Muscle layer of colon (tissue), 2 donors: ENCODE measurements at regions not wholly inside any gene's neighbourhood (a gene's known extent, or its start where the extent isn't known, plus 50 kb on each side); places are given as distances from the start of the nearest gene placed in this dataset.

ENCODE experiments used
- H3K27ac ChIP-seq: one replicate; pipeline ENCODE4 v1.7.0; 2013; ENCODE audit warnings: low read depth, mild to moderate bottlenecking, low read length, moderate library complexity
- H3K27me3 ChIP-seq, 2 donors: one replicate each; pipeline ENCODE4 v1.7.0; 2013; ENCODE audit warnings: low read length in 2 of 2, mild to moderate bottlenecking in 2 of 2; ENCODE audit not compliant: insufficient read depth in 2 of 2, control insufficient read depth in 1 of 2
- H3K36me3 ChIP-seq: one replicate; pipeline ENCODE4 v1.7.0; 2013; ENCODE audit warnings: mild to moderate bottlenecking, low read length; ENCODE audit not compliant: insufficient read depth
- H3K4me1 ChIP-seq: one replicate; pipeline ENCODE4 v1.7.0; 2013; ENCODE audit warnings: mild to moderate bottlenecking, low read length; ENCODE audit not compliant: insufficient read depth
- H3K4me3 ChIP-seq, 2 donors: one replicate each; pipeline ENCODE4 v1.7.0; 2013; ENCODE audit warnings: low read length in 2 of 2, low read depth in 1 of 2, mild to moderate bottlenecking in 1 of 2, moderate library complexity in 1 of 2
- H3K9ac ChIP-seq: one replicate; pipeline ENCODE4 v1.7.0; 2013; ENCODE audit warnings: low read length
- H3K9me3 ChIP-seq: one replicate; pipeline ENCODE4 v1.7.0; 2013; ENCODE audit warnings: mild to moderate bottlenecking, low read length
- donor health status: abdominal sarcoma.
- donor health status: Adenocarcinoma of cecum.

DNA sequence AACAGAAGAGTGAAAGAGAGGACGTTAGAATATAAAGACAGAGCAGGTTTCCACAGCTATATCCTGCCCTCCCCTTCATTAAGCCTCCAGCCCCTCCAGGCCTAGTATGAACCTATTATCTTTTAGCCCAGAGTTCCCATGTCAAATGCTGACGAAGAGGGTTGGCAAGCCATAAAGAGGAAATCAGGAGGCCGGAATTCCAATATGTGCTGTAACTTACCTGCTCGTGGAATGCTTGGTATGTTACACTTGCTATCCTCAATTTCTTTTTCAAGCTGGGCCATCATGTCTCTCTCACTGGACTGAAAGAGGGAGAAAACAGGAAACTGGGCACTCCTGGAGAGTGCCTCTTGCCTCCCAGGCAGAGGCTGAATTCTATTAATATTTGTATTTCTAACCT lies 264.1 kb downstream of the TRIB2 start:
- Histone ChIP-seq H3K27me3 (no peaks in the 10 kb centered on the region), H3K4me1 (no peaks in the 10 kb centered on the region), H3K9me3 (no peaks in the 10 kb centered on the region), H3K9ac (no peak overlapping the region), H3K4me3 (no peak overlapping the region), H3K27ac (no peak overlapping the region), H3K36me3 (no peaks in the 10 kb centered on the region)

GRCh38 chr2:12982149-12982584 lies 265.4 kb downstream of the TRIB2 start:
- no peak overlapping the region for H3K27ac ChIP-seq
- H3K27me3 ChIP-seq, result no peaks in the 10 kb centered on the region
- no peak overlapping the region for H3K4me3 ChIP-seq
- no peak overlapping the region for H3K9ac ChIP-seq
- H3K9me3 ChIP-seq, result no peaks in the 10 kb centered on the region
- H3K4me1 ChIP-seq, result no peaks in the 10 kb centered on the region
- no peaks in the 10 kb centered on the region for H3K36me3 ChIP-seq

- no peaks in the 10 kb centered on the region for H3K9me3 ChIP-seq
- no peak overlapping the region for H3K27ac ChIP-seq
- H3K4me3 ChIP-seq, result no peak overlapping the region
- H3K9ac ChIP-seq, result no peak overlapping the region
- H3K4me1 ChIP-seq, result no peaks in the 10 kb centered on the region
- H3K27me3 ChIP-seq, result no peaks in the 10 kb centered on the region
- H3K36me3 ChIP-seq, result no peaks in the 10 kb centered on the region
These were observed 270.5 kb downstream of the TRIB2 start for GRCh38 chr2:12987246-12987645.

DNA sequence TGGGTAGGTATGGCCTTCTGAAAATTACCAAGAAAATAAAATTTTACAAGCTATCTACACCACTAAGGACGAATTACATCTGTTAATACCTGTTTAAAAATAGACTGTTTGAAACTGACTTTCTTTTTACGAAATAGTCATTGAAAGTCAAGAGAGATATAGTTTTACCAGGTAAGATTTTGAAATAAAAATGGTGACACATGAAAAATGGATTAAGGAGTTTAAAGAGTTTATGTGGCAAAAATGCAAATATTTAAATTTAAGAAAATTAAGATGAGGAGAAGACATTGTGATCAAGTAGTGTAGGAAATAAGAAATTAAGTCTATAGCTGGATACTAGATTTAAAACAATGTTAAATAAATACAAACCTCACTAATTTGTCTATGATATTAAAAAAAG lies 271.5 kb downstream of the TRIB2 start:
- Histone ChIP-seq H3K4me3 (no peak overlapping the region), H3K9me3 (no peaks in the 10 kb centered on the region), H3K36me3 (no peaks in the 10 kb centered on the region), H3K27ac (no peak overlapping the region), H3K27me3 (no peaks in the 10 kb centered on the region), H3K9ac (no peak overlapping the region), H3K4me1 (no peaks in the 10 kb centered on the region)

GRCh38 chr2:12990523-12990922 lies 273.8 kb downstream of the TRIB2 start:
- H3K27ac ChIP-seq, result no peak overlapping the region
- H3K9me3 ChIP-seq, result no peaks in the 10 kb centered on the region
- H3K9ac ChIP-seq, result no peak overlapping the region
- H3K27me3 ChIP-seq, result no peaks in the 10 kb centered on the region
- H3K36me3 ChIP-seq, result no peaks in the 10 kb centered on the region
- no peak overlapping the region for H3K4me3 ChIP-seq
- H3K4me1 ChIP-seq, result no peaks in the 10 kb centered on the region

DNA sequence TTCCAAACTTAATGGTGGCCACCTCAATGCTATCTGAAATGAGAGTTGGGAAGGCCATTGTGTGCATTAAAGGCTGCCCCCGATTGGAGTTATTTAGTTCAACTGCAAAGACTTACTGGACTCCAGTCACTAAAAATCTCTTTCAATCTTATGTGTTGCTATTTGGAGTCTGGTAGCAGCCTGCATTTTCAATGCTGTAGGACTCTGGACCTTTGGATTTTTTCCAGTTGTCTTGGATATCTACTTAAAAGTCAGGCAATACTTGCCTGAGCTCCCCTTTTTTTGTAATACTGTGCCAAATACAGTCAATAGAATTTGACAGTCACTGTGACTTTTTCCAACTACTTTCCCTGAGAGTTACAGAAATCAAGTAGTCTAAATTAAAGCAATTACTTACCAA lies 281.9 kb downstream of the TRIB2 start:
- H3K36me3 ChIP-seq, result no peaks in the 10 kb centered on the region
- no peak overlapping the region for H3K4me3 ChIP-seq
- H3K27ac ChIP-seq, result no peak overlapping the region

GRCh38 chr2:13000664-13001363 lies 284.1 kb downstream of the TRIB2 start:
- Histone ChIP-seq H3K4me3 (peak overlapping the region in 1 of 2 donors; percentile 31), H3K9me3 (no peaks in the 10 kb centered on the region), H3K27me3 (no peaks in the 10 kb centered on the region), H3K27ac (no peak overlapping the region), H3K4me1 (peaks cover 24% of the 10 kb centered on the region), H3K36me3 (no peaks in the 10 kb centered on the region), H3K9ac (no peak overlapping the region)

More for the DNA sequence above, 281.9 kb downstream of the TRIB2 start:
- Histone ChIP-seq H3K4me1 (peaks cover 24% of the 10 kb centered on the region), H3K9ac (no peak overlapping the region), H3K9me3 (no peaks in the 10 kb centered on the region), H3K27me3 (no peaks in the 10 kb centered on the region)

- no peak overlapping the region for H3K27ac ChIP-seq
- H3K4me3 ChIP-seq, result no peak overlapping the region
- peaks cover 25% of the 10 kb centered on the region for H3K4me1 ChIP-seq
- no peaks in the 10 kb centered on the region for H3K9me3 ChIP-seq
- no peaks in the 10 kb centered on the region for H3K27me3 ChIP-seq
- H3K9ac ChIP-seq, result no peak overlapping the region
- no peaks in the 10 kb centered on the region for H3K36me3 ChIP-seq
These were observed 284.7 kb downstream of the TRIB2 start for GRCh38 chr2:13001408-13001807.

DNA sequence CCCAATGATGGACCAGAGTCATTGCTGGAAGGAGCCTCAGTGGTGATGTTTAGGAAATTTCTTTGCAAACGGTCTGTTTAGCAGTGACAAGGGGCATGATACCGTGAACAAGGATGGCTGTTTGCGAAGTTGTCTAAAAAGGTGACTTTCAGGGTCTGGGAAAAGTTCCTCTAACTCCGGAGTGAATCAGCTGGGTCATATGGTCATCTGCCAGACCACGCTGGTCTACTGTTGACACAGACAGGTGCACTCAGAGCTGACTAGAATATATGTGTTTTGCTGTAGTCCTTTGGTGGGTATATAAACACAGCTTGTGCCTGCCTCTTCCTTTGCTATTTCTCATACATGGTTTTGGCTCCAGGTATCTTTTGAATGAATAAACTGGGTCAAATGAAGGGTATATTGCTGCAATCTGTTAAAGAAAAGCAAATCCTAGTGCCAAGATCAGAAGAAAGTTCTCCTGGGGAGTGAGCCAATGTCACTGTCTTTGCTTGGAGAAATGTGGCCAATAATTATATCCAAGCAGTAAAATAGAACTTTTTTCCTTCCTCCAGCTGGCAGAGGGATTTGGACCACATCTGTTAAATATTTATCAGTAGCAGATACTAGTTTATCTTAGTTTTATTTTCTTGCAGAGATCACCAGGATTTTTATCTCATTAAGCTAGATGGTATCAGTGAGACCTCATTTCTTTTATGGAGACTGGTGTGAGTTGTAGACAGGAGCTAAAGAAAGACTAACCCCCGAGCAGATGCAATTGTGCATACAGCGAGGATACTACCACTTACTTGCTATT lies 286.0 kb downstream of the TRIB2 start:
- H3K36me3 ChIP-seq, result no peaks in the 10 kb centered on the region
- no peaks in the 10 kb centered on the region for H3K9me3 ChIP-seq
- peaks cover 35% of the 10 kb centered on the region for H3K4me1 ChIP-seq
- no peaks in the 10 kb centered on the region for H3K27me3 ChIP-seq
- H3K9ac ChIP-seq, result no peak overlapping the region
- no peak overlapping the region for H3K4me3 ChIP-seq
- no peak overlapping the region for H3K27ac ChIP-seq

GRCh38 chr2:13003500-13003899 lies 286.8 kb downstream of the TRIB2 start:
- Histone ChIP-seq H3K27me3 (no peaks in the 10 kb centered on the region), H3K4me3 (no peak overlapping the region), H3K9me3 (no peaks in the 10 kb centered on the region), H3K4me1 (peaks cover 35% of the 10 kb centered on the region), H3K36me3 (no peaks in the 10 kb centered on the region), H3K9ac (no peak overlapping the region), H3K27ac (no peak overlapping the region)

DNA sequence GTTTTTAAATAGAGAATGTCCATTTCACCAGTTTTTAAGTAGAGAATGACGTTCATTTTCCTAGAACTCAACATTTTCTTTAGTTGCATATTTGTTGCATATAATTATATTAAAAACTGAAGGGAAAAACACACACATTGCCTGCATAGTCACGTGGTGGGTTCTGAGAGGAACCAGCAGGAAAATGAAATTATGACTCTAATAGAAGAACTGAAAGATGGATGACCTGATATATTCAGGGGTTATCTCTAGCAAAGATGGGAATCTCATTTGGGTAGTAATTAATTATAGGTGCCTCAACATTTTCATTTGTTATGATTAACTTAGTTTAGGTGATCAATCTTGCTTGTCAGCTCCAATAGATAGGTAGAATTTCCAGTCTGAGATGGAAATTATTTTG lies 288.3 kb downstream of the TRIB2 start:
- no peak overlapping the region for H3K4me3 ChIP-seq
- H3K9ac ChIP-seq, result no peak overlapping the region
- peaks cover 35% of the 10 kb centered on the region for H3K4me1 ChIP-seq
- H3K27me3 ChIP-seq, result no peaks in the 10 kb centered on the region
- H3K27ac ChIP-seq, result no peak overlapping the region
- H3K36me3 ChIP-seq, result no peaks in the 10 kb centered on the region
- no peaks in the 10 kb centered on the region for H3K9me3 ChIP-seq
